HFFc6 (cell line): ENCODE measurements at regions not wholly inside any gene's neighbourhood (a gene's known extent, or its start where the extent isn't known, plus 50 kb on each side); places are given as distances from the start of the nearest gene placed in this dataset.
"Not testable (repeated sequence)": the region's sequence is repeated elsewhere in the genome, so short reads cannot be mapped to it uniquely, and the experiment has no call there.

Experiments used
- DNase-seq: peaks from one replicate; pipeline ENCODE4 v3.0.0-alpha.2; 2018
- H3K27ac Mint-ChIP-seq: 2 replicates; pipeline ENCODE4 v1.8.0; 2020; ENCODE audit warnings: mild to moderate bottlenecking, mixed read lengths
- H3K27me3 Mint-ChIP-seq: 2 replicates; pipeline ENCODE4 v1.8.0; 2021; ENCODE audit warnings: mild to moderate bottlenecking, moderate library complexity, mixed read lengths; ENCODE audit not compliant: insufficient read depth
- H3K36me3 Mint-ChIP-seq: 2 replicates; pipeline ENCODE4 v1.8.0; 2021; ENCODE audit warnings: low read depth, mixed read lengths
- H3K4me1 Mint-ChIP-seq: 2 replicates; pipeline ENCODE4 v1.8.0; 2020; ENCODE audit warnings: low read depth, mixed read lengths
- H3K4me3 Mint-ChIP-seq: 2 replicates; pipeline ENCODE4 v1.8.0; 2020; ENCODE audit warnings: mild to moderate bottlenecking, moderate library complexity, mixed read lengths
- H3K9me3 Mint-ChIP-seq: 2 replicates; pipeline ENCODE4 v1.8.0; 2020; ENCODE audit warnings: mild to moderate bottlenecking, mixed read lengths
- CTCF ChIP-seq: fragments of 200-600 bp; sonication (generic); IDR thresholded peaks from 2 replicates; pipeline ENCODE4 v1.5.0; 2021; ENCODE audit warnings: antibody characterized with exemption, mild to moderate bottlenecking

GRCh38 chr5:92835712-92836111 lies 745.3 kb downstream of the NR2F1-AS1 start:
- Mint-ChIP-seq H3K36me3 (peaks cover 15% of the 10 kb centered on the region), H3K27me3 (peaks cover 2% of the 10 kb centered on the region; the same call in 1 of the 2 replicates), H3K27ac (no peak overlapping the region), H3K9me3 (no peaks in the 10 kb centered on the region), H3K4me3 (no peak overlapping the region), H3K4me1 (peaks cover 35% of the 10 kb centered on the region)
- no peak for DNase-seq
- no peak for TF ChIP-seq CTCF

GRCh38 chr5:92823551-92823950 lies 757.5 kb downstream of the NR2F1-AS1 start:
- not testable (repeated sequence) for H3K27ac Mint-ChIP-seq, H3K4me3 Mint-ChIP-seq, H3K27me3 Mint-ChIP-seq, H3K4me1 Mint-ChIP-seq, DNase-seq, H3K9me3 Mint-ChIP-seq, H3K36me3 Mint-ChIP-seq

GRCh38 chr5:92822183-92822582 lies 758.8 kb downstream of the NR2F1-AS1 start:
- Mint-ChIP-seq H3K4me1 (no peaks in the 10 kb centered on the region), H3K9me3 (no peaks in the 10 kb centered on the region), H3K4me3 (no peak overlapping the region), H3K27me3 (no peaks in the 10 kb centered on the region), H3K36me3 (no peaks in the 10 kb centered on the region), H3K27ac (no peak overlapping the region)
- TF ChIP-seq CTCF: no peak
- no peak for DNase-seq

GRCh38 chr5:92809855-92810465 lies 771.1 kb downstream of the NR2F1-AS1 start:
- Mint-ChIP-seq H3K36me3 (no peaks in the 10 kb centered on the region), H3K4me3 (no peak overlapping the region), H3K9me3 (no peaks in the 10 kb centered on the region), H3K4me1 (no peaks in the 10 kb centered on the region), H3K27ac (no peak overlapping the region), H3K27me3 (peaks cover 2% of the 10 kb centered on the region; the same call in 1 of the 2 replicates)
- DNase-seq: no peak
- no peak for TF ChIP-seq CTCF

GRCh38 chr5:92808474-92808873 lies 772.5 kb downstream of the NR2F1-AS1 start:
- no peak for TF ChIP-seq CTCF
- Mint-ChIP-seq H3K27ac (no peak overlapping the region), H3K36me3 (no peaks in the 10 kb centered on the region), H3K4me1 (no peaks in the 10 kb centered on the region), H3K9me3 (no peaks in the 10 kb centered on the region), H3K27me3 (peaks cover 2% of the 10 kb centered on the region; the same call in 1 of the 2 replicates), H3K4me3 (no peak overlapping the region)
- no peak for DNase-seq

GRCh38 chr5:92807085-92807484 lies 773.9 kb downstream of the NR2F1-AS1 start:
- Mint-ChIP-seq H3K4me3 (no peak overlapping the region), H3K4me1 (peaks cover 4% of the 10 kb centered on the region; the same call in 1 of the 2 replicates), H3K36me3 (no peaks in the 10 kb centered on the region), H3K27me3 (peaks cover 2% of the 10 kb centered on the region; the same call in 1 of the 2 replicates), H3K27ac (no peak overlapping the region), H3K9me3 (no peaks in the 10 kb centered on the region)
- DNase-seq: no peak
- TF ChIP-seq CTCF: no peak
